CD14-positive monocyte (primary cell): ENCODE measurements at regions not wholly inside any gene's neighbourhood (a gene's known extent, or its start where the extent isn't known, plus 50 kb on each side); places are given as distances from the start of the nearest gene placed in this dataset.

ENCODE experiments used
- DNase-seq, 3 donors: peaks; one replicate each; pipeline ENCODE4 v3.0.0-alpha.2; 2011 to 2022
- H2AFZ ChIP-seq: 2 replicates; pipeline ENCODE4 v1.6.0; 2012; ENCODE audit warnings: mild to moderate bottlenecking, low read depth, low read length, inconsistent platforms; ENCODE audit not compliant: insufficient read depth, poor library complexity, severe bottlenecking
- H3K27ac ChIP-seq, 2 donors: 1 replicate in 1 of 2; 2 replicates in 1 of 2; pipeline ENCODE4 v1.5.1; 2012 to 2013; ENCODE audit warnings: low read length in 2 of 2, control low read depth in 1 of 2, inconsistent platforms in 1 of 2, low read depth in 1 of 2, mild to moderate bottlenecking in 1 of 2
- H3K27me3 ChIP-seq, 2 donors: one replicate each; pipeline versions ENCODE4 v1.6.0 to v1.6.1; 2011 to 2013; ENCODE audit warnings: low read length in 2 of 2; ENCODE audit not compliant: control insufficient read depth in 2 of 2, insufficient read depth in 2 of 2
- H3K36me3 ChIP-seq, 2 donors: replicated peaks in 1 of 2; 1 replicate in 1 of 2; 2 replicates in 1 of 2; pipeline versions ENCODE4 v1.5.1 to v1.6.1; 2012 to 2013; ENCODE audit warnings: low read length in 2 of 2, control low read depth in 1 of 2, inconsistent platforms in 1 of 2, mild to moderate bottlenecking in 1 of 2; ENCODE audit not compliant: insufficient read depth in 2 of 2, control insufficient read depth in 1 of 2
- H3K4me1 ChIP-seq, 2 donors: 1 replicate in 1 of 2; 2 replicates in 1 of 2; pipeline versions ENCODE4 v1.5.1 to v1.6.1; 2012 to 2013; ENCODE audit warnings: low read length in 2 of 2, control low read depth in 1 of 2, inconsistent platforms in 1 of 2, mild to moderate bottlenecking in 1 of 2, moderate library complexity in 1 of 2; ENCODE audit not compliant: insufficient read depth in 2 of 2, control insufficient read depth in 1 of 2
- H3K4me2 ChIP-seq: replicated peaks from 2 replicates; pipeline ENCODE3; 2012; ENCODE audit warnings: low read length, moderate library complexity, mild to moderate bottlenecking; ENCODE audit not compliant: poor library complexity, severe bottlenecking; ENCODE audit errors: extremely low read depth
- H3K4me3 ChIP-seq, 3 experiments: fragments of 200-600 bp in 1 of 3; sonication (generic) in 1 of 3; replicated peaks in 1 of 3; 1 replicate in 2 of 3; 2 replicates in 1 of 3; pipeline ENCODE4 v1.5.1; 2011 to 2013; ENCODE audit warnings: low read length in 3 of 3, mild to moderate bottlenecking in 3 of 3, control low read depth in 2 of 3, low read depth in 2 of 3, inconsistent platforms in 1 of 3, moderate library complexity in 1 of 3
- H3K79me2 ChIP-seq: 2 replicates; pipeline ENCODE4 v1.6.0; 2012; ENCODE audit warnings: mild to moderate bottlenecking, control low read depth, inconsistent platforms, low read length, moderate library complexity; ENCODE audit not compliant: insufficient read depth
- H3K9ac ChIP-seq: 2 replicates; pipeline ENCODE4 v1.6.0; 2017; ENCODE audit warnings: low read length, mild to moderate bottlenecking; ENCODE audit not compliant: insufficient read depth, poor library complexity, severe bottlenecking
- H3K9me3 ChIP-seq, 2 donors: replicated peaks in 1 of 2; 1 replicate in 1 of 2; 2 replicates in 1 of 2; pipeline versions ENCODE4 v1.5.1 to v1.6.1; 2012 to 2013; ENCODE audit warnings: low read length in 2 of 2, control low read depth in 1 of 2; ENCODE audit not compliant: control insufficient read depth in 1 of 2, insufficient read depth in 1 of 2
- H4K20me1 ChIP-seq: 2 replicates; pipeline ENCODE4 v1.6.0; 2012; ENCODE audit warnings: mild to moderate bottlenecking, low read length, control low read depth, moderate library complexity; ENCODE audit not compliant: insufficient read depth
- H3K27ac Mint-ChIP-seq, 7 donors: one replicate each; pipeline ENCODE4 v1.8.0; 2020; ENCODE audit warnings: mild to moderate bottlenecking in 7 of 7, mixed read lengths in 7 of 7, moderate library complexity in 6 of 7, inconsistent platforms in 2 of 7
- H3K27me3 Mint-ChIP-seq, 3 donors: one replicate each; pipeline ENCODE4 v1.8.0; 2021 to 2022; ENCODE audit warnings: low read depth in 3 of 3, mild to moderate bottlenecking in 3 of 3, mixed read lengths in 3 of 3, moderate library complexity in 3 of 3, inconsistent platforms in 1 of 3
- H3K36me3 Mint-ChIP-seq, 2 donors: one replicate each; pipeline ENCODE4 v1.8.0; 2020; ENCODE audit warnings: mixed read lengths in 2 of 2, inconsistent platforms in 1 of 2, mild to moderate bottlenecking in 1 of 2
- H3K4me1 Mint-ChIP-seq: one replicate; pipeline ENCODE4 v1.8.0; 2020; ENCODE audit warnings: mild to moderate bottlenecking, mixed read lengths
- H3K4me3 Mint-ChIP-seq, 2 donors: one replicate each; pipeline ENCODE4 v1.8.0; 2020; ENCODE audit warnings: mild to moderate bottlenecking in 2 of 2, mixed read lengths in 2 of 2, moderate library complexity in 1 of 2
- H3K9me3 Mint-ChIP-seq, 7 donors: one replicate each; pipeline ENCODE4 v1.8.0; 2020 to 2022; ENCODE audit warnings: mixed read lengths in 7 of 7, mild to moderate bottlenecking in 6 of 7, moderate library complexity in 6 of 7, inconsistent platforms in 2 of 7
- WGBS: methylation state at CpG from one replicate; pipeline ENCODE4 v1.1.5; 2013; ENCODE audit warnings: missing lambda C conversion rate; ENCODE audit not compliant: insufficient coverage; 5-methylcytosine and 5-hydroxymethylcytosine counted together
- intact Hi-C, 2 donors: fragments of 100-400 bp; cut with micrococcal nuclease; formaldehyde crosslinking; loops; one replicate each; pipeline versions ENCODE4 v1.15.0 to v1.15.1; 2023
- TF ChIP-seq, protein P1 (sequence below): fragments of 200-600 bp; IDR thresholded peaks from one replicate; pipeline ENCODE4 v1.8.0; 2022; ENCODE audit warnings: antibody characterized with exemption, mild to moderate bottlenecking

DNA sequence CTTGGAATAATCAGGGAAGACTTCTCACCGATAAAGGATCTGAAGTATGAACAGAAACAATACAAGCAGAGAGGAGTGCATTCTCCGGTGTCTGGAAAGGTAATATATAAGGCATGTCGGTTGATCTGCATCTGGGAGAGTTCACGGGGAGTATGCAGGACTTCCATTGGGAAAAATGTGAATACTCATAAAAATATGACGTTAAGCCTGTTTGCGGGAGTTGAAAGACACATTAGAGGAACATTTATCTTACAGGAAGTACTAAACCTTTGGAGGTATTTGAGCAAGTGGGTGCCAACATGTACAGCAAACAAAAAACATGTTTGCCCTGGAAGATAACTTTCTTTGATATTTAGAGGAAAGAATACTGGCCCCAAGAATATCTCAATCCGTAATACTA lies 286.8 kb downstream of the SLITRK6 start:
- 92% methylated on average over 3 of the region's 7 CpGs for WGBS
- no peaks in the 10 kb centered on the region for H3K4me1 ChIP-seq
- no peak overlapping the region for H3K4me3 Mint-ChIP-seq
- H3K9me3 Mint-ChIP-seq: peaks cover 0 to 18% (median 7%) of the 10 kb centered on the region in 7 donors
- TF ChIP-seq, protein P1, sequence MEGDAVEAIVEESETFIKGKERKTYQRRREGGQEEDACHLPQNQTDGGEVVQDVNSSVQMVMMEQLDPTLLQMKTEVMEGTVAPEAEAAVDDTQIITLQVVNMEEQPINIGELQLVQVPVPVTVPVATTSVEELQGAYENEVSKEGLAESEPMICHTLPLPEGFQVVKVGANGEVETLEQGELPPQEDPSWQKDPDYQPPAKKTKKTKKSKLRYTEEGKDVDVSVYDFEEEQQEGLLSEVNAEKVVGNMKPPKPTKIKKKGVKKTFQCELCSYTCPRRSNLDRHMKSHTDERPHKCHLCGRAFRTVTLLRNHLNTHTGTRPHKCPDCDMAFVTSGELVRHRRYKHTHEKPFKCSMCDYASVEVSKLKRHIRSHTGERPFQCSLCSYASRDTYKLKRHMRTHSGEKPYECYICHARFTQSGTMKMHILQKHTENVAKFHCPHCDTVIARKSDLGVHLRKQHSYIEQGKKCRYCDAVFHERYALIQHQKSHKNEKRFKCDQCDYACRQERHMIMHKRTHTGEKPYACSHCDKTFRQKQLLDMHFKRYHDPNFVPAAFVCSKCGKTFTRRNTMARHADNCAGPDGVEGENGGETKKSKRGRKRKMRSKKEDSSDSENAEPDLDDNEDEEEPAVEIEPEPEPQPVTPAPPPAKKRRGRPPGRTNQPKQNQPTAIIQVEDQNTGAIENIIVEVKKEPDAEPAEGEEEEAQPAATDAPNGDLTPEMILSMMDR: no peak
- H4K20me1 ChIP-seq: no peaks in the 10 kb centered on the region
- H3K79me2 ChIP-seq: no peaks in the 10 kb centered on the region
- H3K4me3 ChIP-seq: no peak overlapping the region
- H3K36me3 Mint-ChIP-seq: no peaks in the 10 kb centered on the region
- H3K27me3 ChIP-seq: no peaks in the 10 kb centered on the region
- peaks cover 0 to 1% (median 0%) of the 10 kb centered on the region in 3 donors for H3K27me3 Mint-ChIP-seq
- no peaks in the 10 kb centered on the region for H3K4me1 Mint-ChIP-seq
- no peaks in the 10 kb centered on the region for H3K36me3 ChIP-seq
- intact Hi-C loops: no loop called here
- no peak overlapping the region for H3K4me2 ChIP-seq
- peaks cover 11 to 17% of the 10 kb centered on the region in 2 donors for H3K9me3 ChIP-seq
- H3K9ac ChIP-seq: no peak overlapping the region
- H2AFZ ChIP-seq: no peak overlapping the region
- H3K27ac Mint-ChIP-seq: no peak overlapping the region
- H3K27ac ChIP-seq: no peak overlapping the region
- no peak for DNase-seq

DNA sequence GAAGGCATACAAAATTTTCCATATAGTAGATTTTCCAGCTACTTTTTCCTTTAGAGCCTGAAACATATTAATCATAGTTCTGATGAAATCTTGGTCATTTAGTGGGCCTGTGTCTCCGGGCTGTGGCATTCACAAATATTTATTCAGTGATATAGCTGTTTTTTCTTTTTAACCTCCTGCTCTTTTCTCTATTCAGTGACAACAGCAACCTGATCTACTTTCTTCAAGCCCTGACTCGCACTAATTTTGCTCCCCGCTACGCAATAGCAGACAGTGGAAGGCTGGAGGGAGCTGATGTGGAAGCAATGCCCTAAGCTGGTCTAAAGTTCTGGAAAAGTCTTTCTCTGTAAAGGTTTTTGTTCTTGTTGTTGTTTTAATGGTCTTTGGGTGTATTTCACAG lies 289.7 kb downstream of the SLITRK6 start:
- no peaks in the 10 kb centered on the region for H3K79me2 ChIP-seq
- no CpG with 5 or more reads among the region's 4 CpGs for WGBS
- H3K4me2 ChIP-seq: no peak overlapping the region
- Mint-ChIP-seq H3K27ac (no peak overlapping the region), H3K4me3 (no peak overlapping the region), H3K9me3 (peaks cover 0 to 16% (median 5%) of the 10 kb centered on the region in 7 donors), H3K4me1 (no peaks in the 10 kb centered on the region), H3K36me3 (no peaks in the 10 kb centered on the region), H3K27me3 (peaks cover 0 to 1% (median 0%) of the 10 kb centered on the region in 3 donors)
- H3K36me3 ChIP-seq: no peaks in the 10 kb centered on the region
- H3K4me3 ChIP-seq: no peak overlapping the region
- H3K9ac ChIP-seq: no peak overlapping the region
- no peak overlapping the region for H2AFZ ChIP-seq
- DNase-seq: no peak
- H4K20me1 ChIP-seq: no peaks in the 10 kb centered on the region
- TF ChIP-seq, protein P1: no peak
- intact Hi-C loops: no loop called here
- H3K4me1 ChIP-seq: no peaks in the 10 kb centered on the region
- H3K27ac ChIP-seq: no peak overlapping the region
- no peaks in the 10 kb centered on the region for H3K27me3 ChIP-seq
- H3K9me3 ChIP-seq: peaks cover 10 to 14% of the 10 kb centered on the region in 2 donors
